ENCODE measurements at regions not wholly inside any gene's neighbourhood (a gene's known extent, or its start where the extent isn't known, plus 50 kb on each side); places are given as distances from the start of the nearest gene placed in this dataset.

DNA sequence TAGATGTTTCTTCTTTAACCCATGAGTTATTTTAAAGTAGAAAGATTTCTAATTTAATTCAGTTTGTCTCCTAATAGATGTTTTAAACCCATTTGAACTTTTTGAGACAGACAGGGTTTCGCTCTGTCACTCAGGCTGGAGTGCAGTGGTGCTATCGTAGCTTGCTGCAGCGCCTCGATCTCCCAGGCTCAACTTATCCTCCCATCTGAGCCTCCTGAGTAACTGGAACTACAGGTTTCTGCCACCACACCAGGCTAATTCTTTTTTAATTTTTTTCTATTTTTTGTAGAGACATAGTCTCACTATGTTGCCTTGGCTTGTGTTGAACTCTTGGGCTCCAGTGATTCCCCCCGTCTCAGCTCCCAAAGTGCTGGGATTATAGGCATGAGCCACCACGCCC lies 53.0 kb upstream of the RAB18 start:
- H3K27ac ChIP-seq (ENCODE audit: low read depth, low read length): no peak overlapping the region
- no peaks in the 10 kb centered on the region for H3K27me3 ChIP-seq (ENCODE audit: control insufficient read depth, insufficient read depth, low read length)
- H3K9ac ChIP-seq (ENCODE audit: low read length): no peak overlapping the region

DNA sequence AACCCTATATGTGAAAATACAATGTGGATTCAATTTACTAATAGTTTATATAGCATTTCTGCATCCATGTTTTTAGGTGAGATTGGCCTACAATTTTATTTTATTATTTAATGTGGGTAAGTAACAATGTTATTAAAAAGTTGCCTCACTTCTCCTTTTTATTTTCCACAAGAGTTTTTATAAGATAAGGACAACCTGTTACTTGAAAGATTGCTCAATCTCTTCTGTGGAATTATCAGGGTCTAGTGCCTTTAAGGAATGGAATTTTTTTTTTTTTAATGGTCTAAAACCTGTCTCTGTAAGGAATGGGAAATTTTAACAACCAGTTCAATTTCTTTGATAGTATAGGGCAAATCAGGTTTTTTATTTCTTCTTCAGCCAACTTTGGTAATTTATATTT lies 53.9 kb upstream of the RAB18 start:
- peaks cover 3% of the 10 kb centered on the region for H3K4me1 ChIP-seq (ENCODE audit: control insufficient read depth, insufficient read depth, low read length)
- no peak overlapping the region for H3K27ac ChIP-seq (ENCODE audit: low read depth, low read length)
- no peaks in the 10 kb centered on the region for H3K36me3 ChIP-seq (ENCODE audit: control insufficient read depth, insufficient read depth, low read length)
- H3K9ac ChIP-seq (ENCODE audit: low read length): no peak overlapping the region
- H3K27me3 ChIP-seq (ENCODE audit: control insufficient read depth, insufficient read depth, low read length): no peaks in the 10 kb centered on the region
- no peak overlapping the region for H3K4me3 ChIP-seq (ENCODE audit: low read length)

More for the DNA sequence above, 53.0 kb upstream of the RAB18 start:
- Histone ChIP-seq H3K36me3 (ENCODE audit: control insufficient read depth, insufficient read depth, low read length) (no peaks in the 10 kb centered on the region), H3K4me1 (ENCODE audit: control insufficient read depth, insufficient read depth, low read length) (no peaks in the 10 kb centered on the region), H3K4me3 (ENCODE audit: low read length) (no peak overlapping the region)

GRCh38 chr10:27449571-27449970 lies 54.5 kb upstream of the RAB18 start:
- Histone ChIP-seq H3K27ac (ENCODE audit: low read depth, low read length) (no peak overlapping the region), H3K36me3 (ENCODE audit: control insufficient read depth, insufficient read depth, low read length) (no peaks in the 10 kb centered on the region), H3K4me3 (ENCODE audit: low read length) (no peak overlapping the region), H3K4me1 (ENCODE audit: control insufficient read depth, insufficient read depth, low read length) (peaks cover 3% of the 10 kb centered on the region), H3K27me3 (ENCODE audit: control insufficient read depth, insufficient read depth, low read length) (no peaks in the 10 kb centered on the region), H3K9ac (ENCODE audit: low read length) (no peak overlapping the region)

DNA sequence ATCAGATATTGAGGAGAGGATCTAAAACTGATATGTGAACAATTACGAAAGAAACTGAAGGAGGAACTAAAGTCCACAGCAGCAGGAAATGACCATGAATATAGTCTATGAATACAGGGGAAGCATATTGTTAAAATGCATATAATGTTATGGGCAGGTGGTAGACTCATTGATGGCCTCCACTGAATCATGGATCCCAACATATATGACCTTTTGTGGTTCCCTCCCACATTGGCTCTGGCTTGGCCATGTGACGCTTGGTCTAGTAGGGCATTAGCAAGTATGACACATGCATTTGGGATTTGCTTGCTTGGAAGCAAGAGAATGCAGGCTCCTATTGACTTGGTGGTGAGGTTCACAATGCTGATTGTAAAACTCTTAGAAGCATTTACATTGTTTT lies 55.2 kb upstream of the RAB18 start:
- H3K9ac ChIP-seq (ENCODE audit: low read length): no peak overlapping the region
- peaks cover 3% of the 10 kb centered on the region for H3K4me1 ChIP-seq (ENCODE audit: control insufficient read depth, insufficient read depth, low read length)
- no peaks in the 10 kb centered on the region for H3K36me3 ChIP-seq (ENCODE audit: control insufficient read depth, insufficient read depth, low read length)
- H3K4me3 ChIP-seq (ENCODE audit: low read length): no peak overlapping the region
- H3K27ac ChIP-seq (ENCODE audit: low read depth, low read length): no peak overlapping the region
- H3K27me3 ChIP-seq (ENCODE audit: control insufficient read depth, insufficient read depth, low read length): no peaks in the 10 kb centered on the region

DNA sequence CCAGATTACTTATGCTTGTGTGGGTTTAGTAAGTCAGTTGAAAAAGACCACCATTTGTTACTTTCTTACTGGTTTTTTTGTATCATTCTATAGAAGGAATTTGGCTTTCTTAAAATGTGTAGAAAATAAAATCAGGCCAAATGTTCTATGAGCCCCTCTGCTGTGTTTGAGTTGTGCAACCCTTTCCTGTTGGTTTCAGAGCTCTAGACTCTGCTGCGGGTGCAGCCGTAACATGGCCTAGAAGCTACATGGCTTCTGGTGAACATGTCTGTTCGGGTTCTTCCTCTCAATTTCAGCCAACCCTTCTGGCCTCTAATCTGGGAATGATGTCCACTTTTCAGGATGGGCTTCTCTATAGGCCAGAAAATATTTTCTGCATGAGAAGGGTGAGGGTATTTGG lies 56.6 kb upstream of the RAB18 start:
- Histone ChIP-seq H3K27ac (ENCODE audit: low read depth, low read length) (no peak overlapping the region), H3K27me3 (ENCODE audit: control insufficient read depth, insufficient read depth, low read length) (no peaks in the 10 kb centered on the region), H3K36me3 (ENCODE audit: control insufficient read depth, insufficient read depth, low read length) (no peaks in the 10 kb centered on the region), H3K4me3 (ENCODE audit: low read length) (no peak overlapping the region), H3K4me1 (ENCODE audit: control insufficient read depth, insufficient read depth, low read length) (peaks cover 3% of the 10 kb centered on the region), H3K9ac (ENCODE audit: low read length) (no peak overlapping the region)

GRCh38 chr10:27446091-27446918 lies 57.8 kb upstream of the RAB18 start:
- Histone ChIP-seq H3K4me1 (ENCODE audit: control insufficient read depth, insufficient read depth, low read length) (peaks cover 3% of the 10 kb centered on the region), H3K4me3 (ENCODE audit: low read length) (no peak overlapping the region), H3K36me3 (ENCODE audit: control insufficient read depth, insufficient read depth, low read length) (no peaks in the 10 kb centered on the region), H3K27ac (ENCODE audit: low read depth, low read length) (no peak overlapping the region), H3K27me3 (ENCODE audit: control insufficient read depth, insufficient read depth, low read length) (no peaks in the 10 kb centered on the region), H3K9ac (ENCODE audit: low read length) (no peak overlapping the region)

DNA sequence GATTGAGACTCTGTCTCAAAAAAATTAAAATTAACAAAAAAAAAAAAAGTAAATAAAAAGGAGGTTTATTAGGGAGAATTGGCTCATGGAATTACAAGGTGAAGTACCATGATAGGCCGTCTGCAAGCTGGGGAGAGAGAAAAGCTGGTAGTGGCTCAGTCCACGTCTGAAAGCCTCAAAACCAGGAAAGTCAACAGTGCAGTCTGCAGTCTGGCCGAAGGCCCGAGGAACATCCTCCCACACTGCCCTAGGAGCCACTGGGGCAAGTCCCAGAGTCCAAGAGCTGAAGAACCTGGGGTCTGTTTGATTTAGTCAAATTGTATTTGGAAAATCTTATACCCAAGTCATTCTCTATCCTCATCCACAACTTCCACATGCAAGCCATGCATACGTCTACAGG lies 59.0 kb upstream of the RAB18 start:
- no peak overlapping the region for H3K9ac ChIP-seq (ENCODE audit: low read length)
- no peaks in the 10 kb centered on the region for H3K36me3 ChIP-seq (ENCODE audit: control insufficient read depth, insufficient read depth, low read length)
- H3K4me3 ChIP-seq (ENCODE audit: low read length): no peak overlapping the region
- peaks cover 6% of the 10 kb centered on the region for H3K4me1 ChIP-seq (ENCODE audit: control insufficient read depth, insufficient read depth, low read length)
- no peak overlapping the region for H3K27ac ChIP-seq (ENCODE audit: low read depth, low read length)
- no peaks in the 10 kb centered on the region for H3K27me3 ChIP-seq (ENCODE audit: control insufficient read depth, insufficient read depth, low read length)

DNA sequence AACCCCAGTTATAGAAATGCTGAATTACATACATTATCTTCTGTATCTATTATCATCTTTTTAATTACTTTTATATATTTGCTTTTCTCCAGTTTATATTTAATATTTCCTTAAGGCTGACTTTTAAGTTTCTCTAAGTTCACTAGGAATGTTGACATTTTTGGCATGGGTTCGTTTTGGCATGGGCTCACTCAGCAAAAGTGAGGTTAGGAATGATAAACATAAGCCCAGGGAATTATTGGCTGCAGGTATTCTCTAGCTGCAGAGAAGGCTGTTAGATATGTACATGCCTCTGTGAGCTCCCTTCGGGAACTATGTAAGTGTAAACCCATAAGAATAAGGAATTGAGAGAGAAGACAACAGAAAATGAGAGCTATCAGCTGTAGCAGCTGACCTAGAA lies 63.6 kb upstream of the RAB18 start:
- H3K4me3 ChIP-seq (ENCODE audit: low read length): no peak overlapping the region
- H3K27me3 ChIP-seq (ENCODE audit: control insufficient read depth, insufficient read depth, low read length): no peaks in the 10 kb centered on the region
- peaks cover 3% of the 10 kb centered on the region for H3K4me1 ChIP-seq (ENCODE audit: control insufficient read depth, insufficient read depth, low read length)
- H3K9ac ChIP-seq (ENCODE audit: low read length): no peak overlapping the region
- no peaks in the 10 kb centered on the region for H3K36me3 ChIP-seq (ENCODE audit: control insufficient read depth, insufficient read depth, low read length)
- no peak overlapping the region for H3K27ac ChIP-seq (ENCODE audit: low read depth, low read length)

- H3K4me3 ChIP-seq (ENCODE audit: low read length): no peak overlapping the region
- no peaks in the 10 kb centered on the region for H3K36me3 ChIP-seq (ENCODE audit: control insufficient read depth, insufficient read depth, low read length)
- H3K9ac ChIP-seq (ENCODE audit: low read length): no peak overlapping the region
- H3K27ac ChIP-seq (ENCODE audit: low read depth, low read length): no peak overlapping the region
- H3K4me1 ChIP-seq (ENCODE audit: control insufficient read depth, insufficient read depth, low read length): peaks cover 3% of the 10 kb centered on the region
- H3K27me3 ChIP-seq (ENCODE audit: control insufficient read depth, insufficient read depth, low read length): no peaks in the 10 kb centered on the region
Observed at GRCh38 chr10:27440021-27440420, 64.1 kb upstream of the RAB18 start.

- Histone ChIP-seq H3K27ac (ENCODE audit: low read depth, low read length) (no peak overlapping the region), H3K36me3 (ENCODE audit: control insufficient read depth, insufficient read depth, low read length) (no peaks in the 10 kb centered on the region), H3K4me1 (ENCODE audit: control insufficient read depth, insufficient read depth, low read length) (peaks cover 3% of the 10 kb centered on the region), H3K27me3 (ENCODE audit: control insufficient read depth, insufficient read depth, low read length) (no peaks in the 10 kb centered on the region), H3K9ac (ENCODE audit: low read length) (no peak overlapping the region), H3K4me3 (ENCODE audit: low read length) (no peak overlapping the region)
Observed at GRCh38 chr10:27439101-27439500, 65.0 kb upstream of the RAB18 start.

GRCh38 chr10:27437775-27438174 lies 66.3 kb upstream of the RAB18 start:
- no peak overlapping the region for H3K4me3 ChIP-seq (ENCODE audit: low read length)
- H3K9ac ChIP-seq (ENCODE audit: low read length): no peak overlapping the region
- H3K4me1 ChIP-seq (ENCODE audit: control insufficient read depth, insufficient read depth, low read length): peaks cover 3% of the 10 kb centered on the region
- no peak overlapping the region for H3K27ac ChIP-seq (ENCODE audit: low read depth, low read length)
- no peaks in the 10 kb centered on the region for H3K36me3 ChIP-seq (ENCODE audit: control insufficient read depth, insufficient read depth, low read length)
- H3K27me3 ChIP-seq (ENCODE audit: control insufficient read depth, insufficient read depth, low read length): no peaks in the 10 kb centered on the region

DNA sequence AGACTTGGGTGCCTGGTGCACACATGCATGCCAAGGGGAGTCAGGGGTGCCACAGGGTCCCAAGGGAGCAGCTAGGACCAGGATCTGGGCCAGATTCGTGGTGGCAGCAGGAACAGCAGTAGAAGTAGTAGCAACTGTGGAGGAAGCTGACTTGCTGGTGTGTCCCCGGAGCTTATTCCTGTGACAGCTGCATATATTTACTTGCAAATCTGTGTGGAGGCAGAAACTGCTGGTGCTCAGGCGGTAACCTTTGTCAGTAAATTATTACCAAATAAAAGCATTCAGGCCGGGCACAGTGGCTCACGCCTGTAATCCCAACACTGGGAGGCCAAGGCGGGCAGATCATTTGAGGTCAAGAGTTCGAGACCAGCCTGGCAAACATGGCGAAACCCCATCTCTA lies 67.4 kb upstream of the RAB18 start:
- Histone ChIP-seq H3K4me3 (ENCODE audit: low read length) (no peak overlapping the region), H3K9ac (ENCODE audit: low read length) (no peak overlapping the region), H3K4me1 (ENCODE audit: control insufficient read depth, insufficient read depth, low read length) (peaks cover 3% of the 10 kb centered on the region), H3K27me3 (ENCODE audit: control insufficient read depth, insufficient read depth, low read length) (no peaks in the 10 kb centered on the region), H3K27ac (ENCODE audit: low read depth, low read length) (no peak overlapping the region), H3K36me3 (ENCODE audit: control insufficient read depth, insufficient read depth, low read length) (no peaks in the 10 kb centered on the region)

DNA sequence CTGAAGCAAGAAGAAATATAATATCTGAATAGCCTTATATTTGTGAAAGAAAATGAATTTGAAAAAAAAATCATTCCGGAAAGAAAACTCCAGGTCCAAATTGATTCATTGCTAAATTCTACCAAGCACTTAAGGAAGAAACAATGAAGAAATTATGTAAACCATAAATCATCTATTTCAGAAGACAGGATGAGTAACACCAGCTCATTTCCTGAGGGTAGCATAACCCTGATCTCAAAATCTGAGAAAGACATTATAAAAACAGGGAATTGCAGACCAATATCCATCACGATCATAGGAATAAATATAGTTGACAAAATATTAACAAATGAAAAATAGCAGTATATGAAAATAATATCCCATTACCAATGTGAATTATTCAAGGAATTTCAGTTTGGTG lies 70.1 kb upstream of the RAB18 start:
- H3K4me3 ChIP-seq (ENCODE audit: low read length): no peak overlapping the region
- H3K4me1 ChIP-seq (ENCODE audit: control insufficient read depth, insufficient read depth, low read length): no peaks in the 10 kb centered on the region
- no peaks in the 10 kb centered on the region for H3K27me3 ChIP-seq (ENCODE audit: control insufficient read depth, insufficient read depth, low read length)
- no peak overlapping the region for H3K27ac ChIP-seq (ENCODE audit: low read depth, low read length)
- H3K36me3 ChIP-seq (ENCODE audit: control insufficient read depth, insufficient read depth, low read length): no peaks in the 10 kb centered on the region
- H3K9ac ChIP-seq (ENCODE audit: low read length): no peak overlapping the region

Measured in rectal smooth muscle tissue (tissue), 1 donor.